ENCODE measurements at regions not wholly inside any gene's neighbourhood (a gene's known extent, or its start where the extent isn't known, plus 50 kb on each side); places are given as distances from the start of the nearest gene placed in this dataset.

DNA sequence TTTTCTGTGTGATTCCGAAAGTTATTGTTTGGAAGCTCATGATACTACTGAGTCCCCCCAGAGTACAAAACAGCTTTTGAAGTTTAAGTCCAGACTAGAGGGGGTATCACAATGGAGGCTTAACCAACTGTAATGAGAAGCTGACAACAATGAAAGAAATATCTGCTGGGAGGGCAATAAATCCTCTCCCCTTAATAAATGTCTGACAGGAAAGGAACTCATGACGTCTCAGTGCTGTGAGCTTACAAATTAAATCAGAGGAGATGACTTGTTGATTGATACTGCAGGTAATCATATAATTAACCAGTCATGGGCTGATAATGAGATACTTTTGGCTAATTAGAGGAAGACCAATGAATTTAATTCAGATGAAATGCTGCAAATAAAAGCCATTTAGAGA lies 102.6 kb upstream of the WDR11 start:
- TF ChIP-seq, protein P1, sequence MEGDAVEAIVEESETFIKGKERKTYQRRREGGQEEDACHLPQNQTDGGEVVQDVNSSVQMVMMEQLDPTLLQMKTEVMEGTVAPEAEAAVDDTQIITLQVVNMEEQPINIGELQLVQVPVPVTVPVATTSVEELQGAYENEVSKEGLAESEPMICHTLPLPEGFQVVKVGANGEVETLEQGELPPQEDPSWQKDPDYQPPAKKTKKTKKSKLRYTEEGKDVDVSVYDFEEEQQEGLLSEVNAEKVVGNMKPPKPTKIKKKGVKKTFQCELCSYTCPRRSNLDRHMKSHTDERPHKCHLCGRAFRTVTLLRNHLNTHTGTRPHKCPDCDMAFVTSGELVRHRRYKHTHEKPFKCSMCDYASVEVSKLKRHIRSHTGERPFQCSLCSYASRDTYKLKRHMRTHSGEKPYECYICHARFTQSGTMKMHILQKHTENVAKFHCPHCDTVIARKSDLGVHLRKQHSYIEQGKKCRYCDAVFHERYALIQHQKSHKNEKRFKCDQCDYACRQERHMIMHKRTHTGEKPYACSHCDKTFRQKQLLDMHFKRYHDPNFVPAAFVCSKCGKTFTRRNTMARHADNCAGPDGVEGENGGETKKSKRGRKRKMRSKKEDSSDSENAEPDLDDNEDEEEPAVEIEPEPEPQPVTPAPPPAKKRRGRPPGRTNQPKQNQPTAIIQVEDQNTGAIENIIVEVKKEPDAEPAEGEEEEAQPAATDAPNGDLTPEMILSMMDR (conservative IDR thresholded peaks at IDR 0.05; ENCODE audit: low read depth, low read length), result no peak
- DNase-seq (ENCODE audit: low read depth), result no peak

DNA sequence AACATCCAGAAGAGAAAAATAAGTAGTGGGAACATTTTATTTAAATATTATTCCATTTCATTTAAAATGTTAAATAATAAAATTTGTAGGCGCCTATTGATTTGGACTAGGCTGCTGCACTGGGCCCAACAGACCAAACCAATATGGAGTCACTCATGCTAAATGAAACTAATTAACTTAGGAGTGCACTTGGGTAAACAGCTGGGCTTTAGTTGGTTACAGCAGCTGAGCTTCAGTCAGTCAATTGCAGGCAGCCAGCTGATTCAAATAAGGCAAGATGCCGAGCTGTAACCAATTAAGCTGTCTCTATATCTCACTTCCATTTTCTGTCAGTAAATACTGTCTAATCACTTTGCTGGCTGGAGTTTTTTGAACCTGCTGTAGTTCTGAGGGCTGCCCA lies 102.1 kb upstream of the WDR11 start:
- TF ChIP-seq, protein P1 (conservative IDR thresholded peaks at IDR 0.05; ENCODE audit: low read depth, low read length), result no peak
- no peak for DNase-seq (ENCODE audit: low read depth)
- H3K4me3 ChIP-seq (ENCODE audit: low read depth, low read length), result no peak overlapping the region

More for the DNA sequence above, 102.6 kb upstream of the WDR11 start:
- no peak overlapping the region for H3K4me3 ChIP-seq (ENCODE audit: low read depth, low read length)

DNA sequence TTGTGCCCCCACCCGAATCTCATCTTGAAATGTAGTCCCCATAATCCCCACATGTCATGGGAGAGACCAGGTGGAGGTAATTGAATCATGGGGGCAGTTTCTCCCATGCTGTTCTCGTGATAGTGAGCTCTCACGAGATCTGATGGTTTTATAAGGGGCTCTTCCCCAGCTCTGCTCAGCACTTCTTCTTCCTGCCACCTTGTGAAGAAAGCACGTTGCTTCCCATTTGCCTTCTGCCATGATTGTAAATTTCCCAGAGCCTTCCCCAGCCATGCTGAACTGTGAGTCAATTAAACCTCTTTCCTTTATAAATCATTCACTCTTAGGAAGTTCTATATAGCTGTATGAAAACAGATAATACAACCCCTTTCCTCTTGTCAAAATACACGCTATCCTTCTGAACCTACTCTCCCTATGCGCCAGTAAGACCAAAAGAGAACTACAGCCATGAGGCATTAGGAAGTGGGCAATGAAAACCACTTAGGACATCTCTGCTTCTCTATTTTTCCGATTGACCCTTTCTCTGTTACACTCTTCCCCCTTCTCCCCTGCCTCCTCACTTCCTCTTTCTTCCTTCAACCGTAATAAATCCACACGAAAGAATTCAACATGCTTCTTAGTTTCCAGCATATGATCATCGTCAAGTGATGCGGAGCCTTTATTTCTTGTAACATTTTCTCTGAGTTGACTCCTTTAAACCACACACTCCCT lies 101.2 kb upstream of the WDR11 start:
- TF ChIP-seq, protein P1 (conservative IDR thresholded peaks at IDR 0.05; ENCODE audit: low read depth, low read length), result no peak
- no peak overlapping the region for H3K4me3 ChIP-seq (ENCODE audit: low read depth, low read length)
- no peak for DNase-seq (ENCODE audit: low read depth)

DNA sequence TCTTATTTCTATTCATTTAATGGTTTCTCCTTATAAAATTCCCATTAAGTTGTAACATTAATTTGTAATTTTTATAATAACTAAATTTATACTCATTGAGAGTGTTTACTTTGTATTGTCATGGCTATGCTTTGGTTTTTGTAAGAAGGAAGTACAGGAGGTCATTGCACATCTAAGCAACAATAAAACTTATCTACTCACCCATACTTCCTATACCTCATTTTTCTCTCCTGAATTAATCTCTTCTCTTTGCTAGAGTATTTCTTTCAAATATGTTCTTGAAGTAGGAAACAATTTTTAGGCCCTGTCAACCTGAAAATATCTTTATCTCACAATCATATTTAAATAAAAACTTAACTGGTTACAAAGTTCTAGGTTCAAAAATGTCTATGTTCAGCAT lies 95.4 kb upstream of the WDR11 start:
- TF ChIP-seq, protein P1 (conservative IDR thresholded peaks at IDR 0.05; ENCODE audit: low read depth, low read length), result no peak
- H3K4me3 ChIP-seq (ENCODE audit: low read depth, low read length), result no peak overlapping the region
- DNase-seq (ENCODE audit: low read depth), result no peak

DNA sequence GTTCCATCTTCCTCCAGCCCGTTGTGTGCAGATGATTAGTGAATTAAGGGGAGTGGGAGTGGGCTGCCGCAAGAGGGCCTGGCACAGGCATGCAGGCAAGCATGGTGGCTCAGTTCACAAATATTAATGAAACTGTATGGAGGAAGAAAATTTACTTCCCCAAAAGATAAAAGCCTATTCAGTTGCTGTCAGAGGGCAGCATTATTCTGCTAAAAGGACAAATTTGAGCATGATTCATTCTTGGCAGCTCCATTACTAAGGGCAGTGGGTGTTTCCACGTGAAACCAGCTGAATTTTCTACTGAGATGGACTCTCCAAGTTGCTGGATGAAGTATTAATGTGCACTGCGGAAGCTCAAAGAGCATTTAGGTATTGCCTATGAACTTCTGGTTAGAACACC lies 90.9 kb upstream of the WDR11 start:
- H3K4me3 ChIP-seq (ENCODE audit: low read depth, low read length), result no peak overlapping the region
- no peak for DNase-seq (ENCODE audit: low read depth)
- TF ChIP-seq, protein P1 (conservative IDR thresholded peaks at IDR 0.05; ENCODE audit: low read depth, low read length), result no peak

DNA sequence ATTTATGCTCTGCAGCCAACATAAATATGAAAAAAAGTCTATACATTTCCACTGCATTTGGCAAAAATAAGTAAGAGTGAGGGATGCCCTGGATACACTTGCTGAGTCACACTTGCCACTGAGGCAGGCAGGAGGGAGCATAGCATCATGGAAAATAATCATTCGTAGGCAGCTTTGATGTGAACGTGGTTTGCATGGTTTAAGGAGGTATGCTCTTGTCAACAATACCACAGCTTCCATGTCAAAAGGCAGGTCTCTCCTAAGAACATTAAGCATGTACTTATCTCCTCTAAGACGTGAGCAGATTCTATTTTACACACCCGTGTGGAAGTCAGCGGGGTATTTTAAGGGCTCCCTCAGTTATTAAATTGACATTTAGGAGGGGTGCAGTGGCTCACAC lies 89.2 kb upstream of the WDR11 start:
- TF ChIP-seq, protein P1 (conservative IDR thresholded peaks at IDR 0.05; ENCODE audit: low read depth, low read length), result no peak
- no peak for DNase-seq (ENCODE audit: low read depth)

DNA sequence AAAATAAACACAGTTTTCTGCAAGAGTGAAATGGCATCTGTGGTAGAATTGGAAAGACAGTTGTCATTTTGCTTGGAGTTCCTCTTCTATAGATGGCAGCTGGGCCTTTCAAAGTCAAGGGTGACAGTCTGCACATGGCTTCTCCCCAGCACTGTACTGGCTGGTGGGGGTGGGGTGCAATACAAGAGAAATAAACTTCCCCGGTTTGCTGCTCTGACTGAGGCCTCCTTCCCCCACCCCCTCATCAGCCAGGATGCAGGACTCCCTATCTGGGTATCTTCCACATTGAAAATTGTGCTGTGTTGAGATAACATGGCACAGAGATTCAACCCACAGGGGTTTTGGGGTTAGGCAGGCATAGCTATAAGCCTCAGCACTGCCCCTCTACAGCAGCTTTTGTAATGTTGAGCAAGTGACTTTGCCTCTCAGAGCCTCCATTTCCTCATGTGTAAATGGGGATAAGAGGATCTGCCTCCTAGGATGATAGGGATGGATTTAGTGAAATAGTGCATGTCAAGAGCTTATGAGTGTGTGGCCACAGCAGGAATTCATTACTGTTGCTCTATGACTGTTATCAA lies 85.8 kb upstream of the WDR11 start:
- TF ChIP-seq, protein P1 (conservative IDR thresholded peaks at IDR 0.05; ENCODE audit: low read depth, low read length), result no peak
- no peak for DNase-seq (ENCODE audit: low read depth)
- no peak overlapping the region for H3K4me3 ChIP-seq (ENCODE audit: low read depth, low read length)

More for the DNA sequence above, 89.2 kb upstream of the WDR11 start:
- no peak overlapping the region for H3K4me3 ChIP-seq (ENCODE audit: low read depth, low read length)

Data from epithelial cell of proximal tubule (primary cell).